CD14-positive monocyte (primary cell): ENCODE measurements at regions not wholly inside any gene's neighbourhood (a gene's known extent, or its start where the extent isn't known, plus 50 kb on each side); places are given as distances from the start of the nearest gene placed in this dataset.

Experiments used
- DNase-seq, 3 donors: peaks; one replicate each; pipeline ENCODE4 v3.0.0-alpha.2; 2011 to 2022
- H2AFZ ChIP-seq: 2 replicates; pipeline ENCODE4 v1.6.0; 2012; ENCODE audit warnings: mild to moderate bottlenecking, low read depth, low read length, inconsistent platforms; ENCODE audit not compliant: insufficient read depth, poor library complexity, severe bottlenecking
- H3K27ac ChIP-seq, 2 donors: 1 replicate in 1 of 2; 2 replicates in 1 of 2; pipeline ENCODE4 v1.5.1; 2012 to 2013; ENCODE audit warnings: low read length in 2 of 2, control low read depth in 1 of 2, inconsistent platforms in 1 of 2, low read depth in 1 of 2, mild to moderate bottlenecking in 1 of 2
- H3K27me3 ChIP-seq, 2 donors: one replicate each; pipeline versions ENCODE4 v1.6.0 to v1.6.1; 2011 to 2013; ENCODE audit warnings: low read length in 2 of 2; ENCODE audit not compliant: control insufficient read depth in 2 of 2, insufficient read depth in 2 of 2
- H3K36me3 ChIP-seq, 2 donors: replicated peaks in 1 of 2; 1 replicate in 1 of 2; 2 replicates in 1 of 2; pipeline versions ENCODE4 v1.5.1 to v1.6.1; 2012 to 2013; ENCODE audit warnings: low read length in 2 of 2, control low read depth in 1 of 2, inconsistent platforms in 1 of 2, mild to moderate bottlenecking in 1 of 2; ENCODE audit not compliant: insufficient read depth in 2 of 2, control insufficient read depth in 1 of 2
- H3K4me1 ChIP-seq, 2 donors: 1 replicate in 1 of 2; 2 replicates in 1 of 2; pipeline versions ENCODE4 v1.5.1 to v1.6.1; 2012 to 2013; ENCODE audit warnings: low read length in 2 of 2, control low read depth in 1 of 2, inconsistent platforms in 1 of 2, mild to moderate bottlenecking in 1 of 2, moderate library complexity in 1 of 2; ENCODE audit not compliant: insufficient read depth in 2 of 2, control insufficient read depth in 1 of 2
- H3K4me2 ChIP-seq: replicated peaks from 2 replicates; pipeline ENCODE3; 2012; ENCODE audit warnings: low read length, moderate library complexity, mild to moderate bottlenecking; ENCODE audit not compliant: poor library complexity, severe bottlenecking; ENCODE audit errors: extremely low read depth
- H3K4me3 ChIP-seq, 3 experiments: fragments of 200-600 bp in 1 of 3; sonication (generic) in 1 of 3; replicated peaks in 1 of 3; 1 replicate in 2 of 3; 2 replicates in 1 of 3; pipeline ENCODE4 v1.5.1; 2011 to 2013; ENCODE audit warnings: low read length in 3 of 3, mild to moderate bottlenecking in 3 of 3, control low read depth in 2 of 3, low read depth in 2 of 3, inconsistent platforms in 1 of 3, moderate library complexity in 1 of 3
- H3K79me2 ChIP-seq: 2 replicates; pipeline ENCODE4 v1.6.0; 2012; ENCODE audit warnings: mild to moderate bottlenecking, control low read depth, inconsistent platforms, low read length, moderate library complexity; ENCODE audit not compliant: insufficient read depth
- H3K9ac ChIP-seq: 2 replicates; pipeline ENCODE4 v1.6.0; 2017; ENCODE audit warnings: low read length, mild to moderate bottlenecking; ENCODE audit not compliant: insufficient read depth, poor library complexity, severe bottlenecking
- H3K9me3 ChIP-seq, 2 donors: replicated peaks in 1 of 2; 1 replicate in 1 of 2; 2 replicates in 1 of 2; pipeline versions ENCODE4 v1.5.1 to v1.6.1; 2012 to 2013; ENCODE audit warnings: low read length in 2 of 2, control low read depth in 1 of 2; ENCODE audit not compliant: control insufficient read depth in 1 of 2, insufficient read depth in 1 of 2
- H4K20me1 ChIP-seq: 2 replicates; pipeline ENCODE4 v1.6.0; 2012; ENCODE audit warnings: mild to moderate bottlenecking, low read length, control low read depth, moderate library complexity; ENCODE audit not compliant: insufficient read depth
- H3K27ac Mint-ChIP-seq, 7 donors: one replicate each; pipeline ENCODE4 v1.8.0; 2020; ENCODE audit warnings: mild to moderate bottlenecking in 7 of 7, mixed read lengths in 7 of 7, moderate library complexity in 6 of 7, inconsistent platforms in 2 of 7
- H3K27me3 Mint-ChIP-seq, 3 donors: one replicate each; pipeline ENCODE4 v1.8.0; 2021 to 2022; ENCODE audit warnings: low read depth in 3 of 3, mild to moderate bottlenecking in 3 of 3, mixed read lengths in 3 of 3, moderate library complexity in 3 of 3, inconsistent platforms in 1 of 3
- H3K36me3 Mint-ChIP-seq, 2 donors: one replicate each; pipeline ENCODE4 v1.8.0; 2020; ENCODE audit warnings: mixed read lengths in 2 of 2, inconsistent platforms in 1 of 2, mild to moderate bottlenecking in 1 of 2
- H3K4me1 Mint-ChIP-seq: one replicate; pipeline ENCODE4 v1.8.0; 2020; ENCODE audit warnings: mild to moderate bottlenecking, mixed read lengths
- H3K4me3 Mint-ChIP-seq, 2 donors: one replicate each; pipeline ENCODE4 v1.8.0; 2020; ENCODE audit warnings: mild to moderate bottlenecking in 2 of 2, mixed read lengths in 2 of 2, moderate library complexity in 1 of 2
- H3K9me3 Mint-ChIP-seq, 7 donors: one replicate each; pipeline ENCODE4 v1.8.0; 2020 to 2022; ENCODE audit warnings: mixed read lengths in 7 of 7, mild to moderate bottlenecking in 6 of 7, moderate library complexity in 6 of 7, inconsistent platforms in 2 of 7
- WGBS: methylation state at CpG from one replicate; pipeline ENCODE4 v1.1.5; 2013; ENCODE audit warnings: missing lambda C conversion rate; ENCODE audit not compliant: insufficient coverage; 5-methylcytosine and 5-hydroxymethylcytosine counted together
- intact Hi-C, 2 donors: fragments of 100-400 bp; cut with micrococcal nuclease; formaldehyde crosslinking; loops; one replicate each; pipeline versions ENCODE4 v1.15.0 to v1.15.1; 2023
- TF ChIP-seq, protein P1 (sequence below): fragments of 200-600 bp; IDR thresholded peaks from one replicate; pipeline ENCODE4 v1.8.0; 2022; ENCODE audit warnings: antibody characterized with exemption, mild to moderate bottlenecking

DNA sequence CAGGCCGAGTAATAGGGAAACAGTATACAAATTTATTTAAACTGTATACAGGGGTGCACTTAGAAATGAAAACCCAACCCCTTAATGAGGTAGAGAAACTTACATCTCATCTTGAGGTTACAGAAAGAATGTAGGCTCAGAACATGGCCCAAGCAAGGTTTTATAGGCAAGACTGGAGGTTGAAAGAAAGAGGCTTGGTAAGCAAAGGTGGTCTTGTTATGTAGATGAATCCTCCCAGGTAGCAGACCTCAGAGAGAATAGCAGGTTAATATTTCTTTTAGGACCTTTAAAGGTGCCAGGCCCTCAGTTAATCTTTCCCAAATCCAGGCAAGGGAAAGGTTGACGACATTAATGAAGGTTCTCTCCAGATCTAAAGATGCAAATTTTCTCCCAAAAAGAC is 1466.8 kb upstream of the PRR20A start:
- no peak overlapping the region for H3K4me3 ChIP-seq
- no peak for DNase-seq
- no peaks in the 10 kb centered on the region for H3K36me3 ChIP-seq
- H3K27ac ChIP-seq, result no peak overlapping the region
- TF ChIP-seq, protein P1, sequence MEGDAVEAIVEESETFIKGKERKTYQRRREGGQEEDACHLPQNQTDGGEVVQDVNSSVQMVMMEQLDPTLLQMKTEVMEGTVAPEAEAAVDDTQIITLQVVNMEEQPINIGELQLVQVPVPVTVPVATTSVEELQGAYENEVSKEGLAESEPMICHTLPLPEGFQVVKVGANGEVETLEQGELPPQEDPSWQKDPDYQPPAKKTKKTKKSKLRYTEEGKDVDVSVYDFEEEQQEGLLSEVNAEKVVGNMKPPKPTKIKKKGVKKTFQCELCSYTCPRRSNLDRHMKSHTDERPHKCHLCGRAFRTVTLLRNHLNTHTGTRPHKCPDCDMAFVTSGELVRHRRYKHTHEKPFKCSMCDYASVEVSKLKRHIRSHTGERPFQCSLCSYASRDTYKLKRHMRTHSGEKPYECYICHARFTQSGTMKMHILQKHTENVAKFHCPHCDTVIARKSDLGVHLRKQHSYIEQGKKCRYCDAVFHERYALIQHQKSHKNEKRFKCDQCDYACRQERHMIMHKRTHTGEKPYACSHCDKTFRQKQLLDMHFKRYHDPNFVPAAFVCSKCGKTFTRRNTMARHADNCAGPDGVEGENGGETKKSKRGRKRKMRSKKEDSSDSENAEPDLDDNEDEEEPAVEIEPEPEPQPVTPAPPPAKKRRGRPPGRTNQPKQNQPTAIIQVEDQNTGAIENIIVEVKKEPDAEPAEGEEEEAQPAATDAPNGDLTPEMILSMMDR, result no peak
- no CpG with 5 or more reads among the region's 2 CpGs for WGBS
- no peaks in the 10 kb centered on the region for H3K27me3 ChIP-seq
- Mint-ChIP-seq H3K36me3 (no peaks in the 10 kb centered on the region), H3K4me3 (no peak overlapping the region), H3K27ac (no peak overlapping the region), H3K9me3 (peaks cover 0 to 14% (median 2%) of the 10 kb centered on the region in 7 donors), H3K4me1 (no peaks in the 10 kb centered on the region), H3K27me3 (no peaks in the 10 kb centered on the region)
- H3K4me2 ChIP-seq, result no peak overlapping the region
- intact Hi-C loops, result no loop called here
- H3K9ac ChIP-seq, result no peak overlapping the region
- H3K79me2 ChIP-seq, result no peaks in the 10 kb centered on the region
- H3K4me1 ChIP-seq, result no peaks in the 10 kb centered on the region
- no peak overlapping the region for H2AFZ ChIP-seq
- H3K9me3 ChIP-seq, result peaks cover 0 to 6% of the 10 kb centered on the region in 2 donors
- H4K20me1 ChIP-seq, result no peaks in the 10 kb centered on the region

DNA sequence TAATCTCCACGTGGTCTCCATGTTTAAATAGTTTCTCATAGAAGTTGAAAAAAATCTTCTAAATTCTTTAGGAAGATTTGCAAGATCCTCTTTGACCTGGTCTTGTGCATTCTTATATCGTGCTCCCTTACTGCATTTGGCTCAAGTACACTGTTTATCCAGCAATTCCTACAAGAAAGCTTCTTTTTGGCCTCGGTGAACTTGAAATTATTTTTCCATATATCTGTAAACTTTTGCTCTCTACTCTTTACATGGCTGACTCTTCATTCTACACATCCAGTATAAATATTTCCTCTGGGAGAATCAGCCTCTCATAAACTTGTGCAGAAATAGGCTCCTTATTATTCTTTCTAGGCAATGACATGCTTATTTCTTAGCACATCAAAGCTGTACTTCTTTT is 1457.9 kb upstream of the PRR20A start:
- TF ChIP-seq, protein P1, result no peak
- H3K9me3 Mint-ChIP-seq, result peaks cover 0 to 3% (median 0%) of the 10 kb centered on the region in 7 donors
- WGBS, result no CpG with 5 or more reads among the region's 3 CpGs
- Histone ChIP-seq H3K27me3 (no peaks in the 10 kb centered on the region), H2AFZ (no peak overlapping the region), H3K4me1 (no peaks in the 10 kb centered on the region), H4K20me1 (no peaks in the 10 kb centered on the region), H3K4me2 (no peak overlapping the region), H3K27ac (no peak overlapping the region), H3K9ac (no peak overlapping the region), H3K4me3 (no peak overlapping the region), H3K36me3 (no peaks in the 10 kb centered on the region), H3K9me3 (no peaks in the 10 kb centered on the region), H3K79me2 (no peaks in the 10 kb centered on the region)
- H3K4me1 Mint-ChIP-seq, result no peaks in the 10 kb centered on the region
- no peaks in the 10 kb centered on the region for H3K36me3 Mint-ChIP-seq
- H3K27me3 Mint-ChIP-seq, result no peaks in the 10 kb centered on the region
- DNase-seq, result no peak
- H3K4me3 Mint-ChIP-seq, result no peak overlapping the region
- H3K27ac Mint-ChIP-seq, result no peak overlapping the region
- intact Hi-C loops, result no loop called here
